ENCODE measurements at regions not wholly inside any gene's neighbourhood (a gene's known extent, or its start where the extent isn't known, plus 50 kb on each side); places are given as distances from the start of the nearest gene placed in this dataset.

DNA sequence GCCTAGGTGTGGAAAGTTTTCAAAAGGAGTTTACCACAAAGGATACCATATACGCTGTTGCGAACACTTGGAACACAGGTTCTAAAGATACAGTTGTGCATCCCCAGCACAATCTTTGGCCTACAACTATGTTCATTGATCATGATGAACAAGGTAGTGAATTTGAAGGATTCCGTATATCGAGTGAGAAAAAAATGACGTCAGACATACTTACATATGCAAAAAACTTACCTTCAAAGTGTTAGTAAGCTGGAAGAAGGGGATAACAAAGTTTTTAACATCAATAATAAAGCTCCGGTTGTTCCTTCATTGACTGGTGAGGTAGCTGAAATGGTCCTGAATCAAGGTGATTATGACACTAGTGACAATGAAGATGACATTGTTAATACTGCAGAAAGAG lies 133.9 kb upstream of the PDE3A start:
- ChIA-PET CTCF (no interaction called here), POLR2A (no interaction called here)
- no peak for TF ChIP-seq CTCF (IDR thresholded peaks at IDR 0.05)
- Histone ChIP-seq H3K27me3 (ENCODE audit: control insufficient read depth in 1 of 2, insufficient read depth in 2 of 2, low read length in 2 of 2) (no peaks in the 10 kb centered on the region), H3K4me1 (ENCODE audit: insufficient read depth, low read length) (no peaks in the 10 kb centered on the region), H3K27ac (ENCODE audit: low read depth in 1 of 2, low read length in 2 of 2) (no peak overlapping the region), H3K9me3 (ENCODE audit: control insufficient read depth in 1 of 2, insufficient read depth in 1 of 2, low read length in 2 of 2) (peaks cover 0 to 7% of the 10 kb centered on the region in 2 experiments), H3K36me3 (ENCODE audit: insufficient read depth, low read length) (no peaks in the 10 kb centered on the region), H3K4me3 (ENCODE audit: low read length) (no peak overlapping the region)
- peaks cover 13% of the 10 kb centered on the region for H3K9me3 Mint-ChIP-seq
- no peaks in the 10 kb centered on the region for H3K4me1 Mint-ChIP-seq (ENCODE audit: low read depth)
- H3K4me3 Mint-ChIP-seq: no peak overlapping the region
- H3K36me3 Mint-ChIP-seq (ENCODE audit: low read depth): no peaks in the 10 kb centered on the region
- ATAC-seq (ENCODE audit: poor library complexity): no peak
- no peaks in the 10 kb centered on the region for H3K27me3 Mint-ChIP-seq
- intact Hi-C loops (cut with DNase I, micrococcal nuclease): no loop called here
- no peak overlapping the region for H3K27ac Mint-ChIP-seq
- no peak for DNase-seq

- intact Hi-C loops (cut with DNase I, micrococcal nuclease): no loop called here
- no peaks in the 10 kb centered on the region for H3K4me1 Mint-ChIP-seq (ENCODE audit: low read depth)
- no peak for TF ChIP-seq CTCF (IDR thresholded peaks at IDR 0.05)
- DNase-seq (no peak), ATAC-seq (ENCODE audit: poor library complexity) (no peak)
- H3K4me1 ChIP-seq (ENCODE audit: insufficient read depth, low read length): no peaks in the 10 kb centered on the region
- H3K36me3 Mint-ChIP-seq (ENCODE audit: low read depth): no peaks in the 10 kb centered on the region
- no peaks in the 10 kb centered on the region for H3K9me3 ChIP-seq (ENCODE audit: control insufficient read depth in 1 of 2, insufficient read depth in 1 of 2, low read length in 2 of 2)
- H3K9me3 Mint-ChIP-seq: peaks cover 11% of the 10 kb centered on the region
- H3K27me3 ChIP-seq (ENCODE audit: control insufficient read depth in 1 of 2, insufficient read depth in 2 of 2, low read length in 2 of 2): no peaks in the 10 kb centered on the region
- no peak overlapping the region for H3K27ac Mint-ChIP-seq
- H3K27me3 Mint-ChIP-seq: no peaks in the 10 kb centered on the region
- ChIA-PET POLR2A (no interaction called here), CTCF (no interaction called here)
- no peak overlapping the region for H3K4me3 ChIP-seq (ENCODE audit: low read length)
- H3K36me3 ChIP-seq (ENCODE audit: insufficient read depth, low read length): no peaks in the 10 kb centered on the region
- no peak overlapping the region for H3K27ac ChIP-seq (ENCODE audit: low read depth in 1 of 2, low read length in 2 of 2)
- H3K4me3 Mint-ChIP-seq: no peak overlapping the region
Measured at GRCh38 chr12:20237091-20237490, 131.2 kb upstream of the PDE3A start.

- no peaks in the 10 kb centered on the region for H3K36me3 ChIP-seq (ENCODE audit: insufficient read depth, low read length)
- no peak overlapping the region for H3K4me3 ChIP-seq (ENCODE audit: low read length)
- DNase-seq (no peak), ATAC-seq (ENCODE audit: poor library complexity) (no peak)
- CTCF ChIA-PET: interaction anchor here (0.6 kb wide), 1 partner anchor 1395 kb away, joined by 3 read pairs; no protein-coding TSS in a partner anchor
- no peak overlapping the region for H3K4me3 Mint-ChIP-seq
- H3K4me1 ChIP-seq (ENCODE audit: insufficient read depth, low read length): no peaks in the 10 kb centered on the region
- peaks cover 3 to 17% of the 10 kb centered on the region in 2 experiments for H3K9me3 ChIP-seq (ENCODE audit: control insufficient read depth in 1 of 2, insufficient read depth in 1 of 2, low read length in 2 of 2)
- H3K27ac ChIP-seq (ENCODE audit: low read depth in 1 of 2, low read length in 2 of 2): no peak overlapping the region
- H3K27me3 Mint-ChIP-seq: no peaks in the 10 kb centered on the region
- H3K9me3 Mint-ChIP-seq: peaks cover 7% of the 10 kb centered on the region
- no peak for TF ChIP-seq CTCF (IDR thresholded peaks at IDR 0.05)
- no peaks in the 10 kb centered on the region for H3K36me3 Mint-ChIP-seq (ENCODE audit: low read depth)
- H3K4me1 Mint-ChIP-seq (ENCODE audit: low read depth): no peaks in the 10 kb centered on the region
- H3K27ac Mint-ChIP-seq: no peak overlapping the region
- intact Hi-C loops (cut with DNase I, micrococcal nuclease): no loop called here
- no peaks in the 10 kb centered on the region for H3K27me3 ChIP-seq (ENCODE audit: control insufficient read depth in 1 of 2, insufficient read depth in 2 of 2, low read length in 2 of 2)
- POLR2A ChIA-PET: no interaction called here
Measured at GRCh38 chr12:20245491-20245890, 122.8 kb upstream of the PDE3A start.

Data from CD4-positive, alpha-beta T cell (primary cell).